ENCODE measurements at regions not wholly inside any gene's neighbourhood (a gene's known extent, or its start where the extent isn't known, plus 50 kb on each side); places are given as distances from the start of the nearest gene placed in this dataset.

DNA sequence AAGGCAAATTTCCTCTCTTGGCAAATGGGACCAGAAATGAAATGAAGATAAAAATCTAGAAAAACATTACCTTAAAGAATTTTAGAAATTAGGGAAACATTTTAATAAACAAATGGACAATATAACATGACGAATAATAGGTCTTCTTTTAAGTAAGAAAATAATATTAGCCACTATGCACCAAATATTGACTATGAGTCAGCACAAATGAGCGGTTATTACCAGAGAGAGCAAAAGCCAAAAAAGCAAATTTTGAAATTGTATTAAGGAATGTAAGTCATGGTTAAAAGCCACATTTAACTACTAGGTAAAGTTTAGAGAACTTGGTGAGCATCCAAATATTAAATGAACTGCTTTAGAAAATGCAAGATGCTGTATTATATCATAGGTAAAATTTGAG is 376.6 kb upstream of the JAG1 start:
- Mint-ChIP-seq H3K4me1 (ENCODE audit: low read depth) (no peaks in the 10 kb centered on the region), H3K27ac (no peak overlapping the region), H3K4me3 (no peak overlapping the region), H3K9me3 (peaks cover 2 to 4% of the 10 kb centered on the region in 2 donors), H3K27me3 (ENCODE audit: low read depth) (no peaks in the 10 kb centered on the region), H3K36me3 (ENCODE audit: insufficient read depth in 2 of 2) (no peaks in the 10 kb centered on the region)
- ATAC-seq (replicated peaks in 1 of 2) (no peak), DNase-seq (no peak)

DNA sequence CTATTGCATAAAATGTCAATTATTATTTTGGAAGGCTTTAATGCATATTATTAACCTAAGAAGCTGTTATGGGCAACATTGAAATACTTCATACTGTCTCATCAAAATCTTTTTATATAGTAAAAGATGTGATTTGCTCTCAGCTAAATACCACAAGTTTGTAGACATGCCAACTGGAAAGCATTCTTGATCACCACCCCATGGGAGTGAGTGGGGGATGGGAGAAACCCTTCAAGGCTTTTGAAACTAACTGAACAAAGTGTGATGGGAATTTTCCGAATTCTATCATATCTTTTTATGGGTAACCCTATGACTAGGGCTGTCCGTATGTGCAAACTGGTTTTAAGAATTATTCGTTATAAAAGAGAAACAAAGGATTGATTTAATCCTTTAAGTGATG is 377.3 kb upstream of the JAG1 start:
- H3K36me3 Mint-ChIP-seq (ENCODE audit: insufficient read depth in 2 of 2): no peaks in the 10 kb centered on the region
- peaks cover 2% of the 10 kb centered on the region in 2 donors for H3K9me3 Mint-ChIP-seq
- DNase-seq: no peak
- H3K27me3 Mint-ChIP-seq (ENCODE audit: low read depth): no peaks in the 10 kb centered on the region
- no peak for ATAC-seq (replicated peaks in 1 of 2)
- no peaks in the 10 kb centered on the region for H3K4me1 Mint-ChIP-seq (ENCODE audit: low read depth)
- H3K27ac Mint-ChIP-seq: no peak overlapping the region
- H3K4me3 Mint-ChIP-seq: no peak overlapping the region

DNA sequence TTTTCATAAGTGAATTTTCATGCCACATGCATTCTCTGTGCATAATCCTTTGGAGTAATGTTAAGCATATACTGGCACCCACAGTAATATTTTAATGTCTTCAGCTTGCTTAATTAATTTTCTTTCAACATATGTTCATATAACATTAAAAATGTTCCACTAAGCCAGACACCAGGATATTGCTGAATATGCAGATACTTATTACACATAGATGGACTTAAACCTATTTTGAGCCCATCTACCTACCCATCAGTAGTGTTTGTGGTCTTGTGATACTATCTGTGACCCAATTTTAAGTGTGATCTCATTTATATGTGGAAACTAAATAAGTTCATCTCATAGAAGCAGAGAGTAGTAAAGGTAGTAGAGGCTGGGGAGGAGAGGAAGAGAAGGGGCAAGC is 379.5 kb upstream of the JAG1 start:
- Mint-ChIP-seq H3K9me3 (peaks cover 2% of the 10 kb centered on the region in 2 donors), H3K4me1 (ENCODE audit: low read depth) (no peaks in the 10 kb centered on the region), H3K4me3 (no peak overlapping the region), H3K27me3 (ENCODE audit: low read depth) (no peaks in the 10 kb centered on the region), H3K36me3 (ENCODE audit: insufficient read depth in 2 of 2) (no peaks in the 10 kb centered on the region), H3K27ac (no peak overlapping the region)
- no peak for ATAC-seq (replicated peaks in 1 of 2)
- DNase-seq: no peak

DNA sequence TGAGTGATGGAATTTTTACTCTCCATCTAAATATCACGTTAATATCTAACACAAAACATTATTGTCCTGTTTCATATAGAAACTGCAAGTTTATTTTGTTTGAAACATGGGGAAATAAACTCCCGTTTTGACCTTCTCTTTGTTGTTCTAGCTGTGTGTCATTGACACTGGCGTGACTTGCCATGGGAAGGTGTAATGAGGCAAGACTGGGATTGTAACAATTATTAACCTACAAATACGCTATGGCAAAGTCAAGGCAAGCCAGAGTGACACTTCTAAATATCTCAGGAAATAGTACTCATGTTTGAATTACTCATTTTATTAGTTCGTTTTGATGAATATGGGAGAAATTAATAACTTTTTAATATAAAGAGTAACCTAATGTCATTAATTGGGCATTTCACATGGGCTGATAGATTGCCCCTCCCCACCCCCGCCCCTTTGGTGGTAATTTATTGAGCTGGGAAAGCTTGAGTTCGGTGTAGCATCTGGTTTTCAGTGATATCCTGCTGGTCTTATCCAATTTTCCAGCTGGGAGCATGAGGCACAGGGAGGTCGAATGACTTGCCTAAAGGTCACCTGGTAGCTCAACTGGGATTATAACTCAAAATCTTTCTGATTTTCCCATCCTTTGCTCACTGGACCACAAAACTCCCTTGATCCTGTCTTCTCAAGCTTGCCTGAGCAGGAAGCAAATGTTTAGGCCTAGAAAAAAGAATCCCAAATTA is 380.6 kb upstream of the JAG1 start:
- ATAC-seq (replicated peaks in 1 of 2): no peak
- peaks cover 0 to 2% of the 10 kb centered on the region in 2 donors for H3K9me3 Mint-ChIP-seq
- H3K36me3 Mint-ChIP-seq (ENCODE audit: insufficient read depth in 2 of 2): no peaks in the 10 kb centered on the region
- no peaks in the 10 kb centered on the region for H3K27me3 Mint-ChIP-seq (ENCODE audit: low read depth)
- H3K4me3 Mint-ChIP-seq: no peak overlapping the region
- no peak overlapping the region for H3K27ac Mint-ChIP-seq
- no peak for DNase-seq
- H3K4me1 Mint-ChIP-seq (ENCODE audit: low read depth): no peaks in the 10 kb centered on the region

DNA sequence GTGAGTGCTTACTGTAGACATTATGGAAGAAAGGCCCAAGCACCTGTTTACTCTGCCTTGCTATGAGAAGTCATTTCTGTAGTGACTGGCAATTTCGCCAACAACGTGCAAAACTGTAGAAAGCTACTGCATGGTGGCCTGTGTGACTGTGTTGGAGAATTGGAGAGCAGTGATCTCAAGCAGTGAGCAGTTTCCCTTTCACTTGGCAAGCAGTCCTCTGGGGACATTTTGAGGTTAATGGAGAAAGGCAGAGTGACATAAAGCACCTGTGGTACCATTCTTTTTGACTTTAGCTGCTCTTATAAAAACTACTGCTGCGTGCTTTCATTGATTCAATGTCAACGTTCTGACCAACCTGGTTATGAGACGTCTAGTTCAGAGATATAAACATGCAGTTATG is 382.6 kb upstream of the JAG1 start:
- H3K4me1 Mint-ChIP-seq (ENCODE audit: low read depth): no peaks in the 10 kb centered on the region
- DNase-seq (no peak), ATAC-seq (replicated peaks in 1 of 2) (no peak)
- no peaks in the 10 kb centered on the region for H3K36me3 Mint-ChIP-seq (ENCODE audit: insufficient read depth in 2 of 2)
- no peak overlapping the region for H3K27ac Mint-ChIP-seq
- H3K27me3 Mint-ChIP-seq (ENCODE audit: low read depth): no peaks in the 10 kb centered on the region
- H3K4me3 Mint-ChIP-seq: no peak overlapping the region
- peaks cover 0 to 2% of the 10 kb centered on the region in 2 donors for H3K9me3 Mint-ChIP-seq

DNA sequence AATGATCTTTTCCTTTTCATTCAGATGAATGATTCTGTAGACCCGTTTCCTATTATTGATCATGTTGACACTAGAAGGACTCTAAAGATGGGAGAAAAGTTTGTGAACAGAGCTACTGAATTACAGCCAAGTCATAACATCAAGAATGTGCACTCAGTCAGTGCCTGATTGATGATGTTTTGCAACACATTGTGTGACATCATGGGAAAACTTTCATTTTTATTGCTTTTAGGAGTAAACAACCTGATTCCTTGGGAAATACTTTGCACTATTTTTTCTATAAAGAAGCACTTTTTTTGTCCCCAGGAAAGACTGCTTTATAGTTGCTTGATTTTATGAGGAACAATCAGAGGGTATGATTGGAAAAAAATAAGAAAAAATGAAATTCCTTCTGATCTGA is 383.8 kb upstream of the JAG1 start:
- Mint-ChIP-seq H3K27ac (no peak overlapping the region), H3K4me3 (no peak overlapping the region), H3K36me3 (ENCODE audit: insufficient read depth in 2 of 2) (no peaks in the 10 kb centered on the region), H3K9me3 (peaks cover 0 to 2% of the 10 kb centered on the region in 2 donors), H3K27me3 (ENCODE audit: low read depth) (no peaks in the 10 kb centered on the region), H3K4me1 (ENCODE audit: low read depth) (no peaks in the 10 kb centered on the region)
- DNase-seq (no peak), ATAC-seq (replicated peaks in 1 of 2) (no peak)

DNA sequence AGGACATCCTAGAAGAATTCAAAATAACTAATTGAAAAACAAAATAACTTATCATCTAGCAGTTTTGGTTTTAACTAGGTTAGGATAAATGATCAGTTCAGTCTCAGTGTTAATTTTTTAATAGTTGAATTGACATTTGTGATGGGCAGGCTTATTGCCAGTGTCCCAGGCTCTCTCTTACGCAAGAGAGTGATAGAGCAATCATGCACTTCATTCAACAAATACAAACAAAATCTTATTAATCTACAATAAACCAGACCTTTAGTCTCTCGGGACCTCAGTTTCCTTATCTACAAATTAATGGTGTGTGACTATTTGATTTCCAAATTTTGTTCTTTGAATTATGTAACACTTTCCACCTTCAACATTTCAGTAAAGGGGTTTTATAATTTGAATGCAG is 385.9 kb upstream of the JAG1 start:
- Mint-ChIP-seq H3K9me3 (no peaks in the 10 kb centered on the region), H3K36me3 (ENCODE audit: insufficient read depth in 2 of 2) (no peaks in the 10 kb centered on the region), H3K27me3 (ENCODE audit: low read depth) (no peaks in the 10 kb centered on the region), H3K4me1 (ENCODE audit: low read depth) (no peaks in the 10 kb centered on the region), H3K4me3 (no peak overlapping the region), H3K27ac (no peak overlapping the region)
- DNase-seq: no peak
- no peak for ATAC-seq (replicated peaks in 1 of 2)

DNA sequence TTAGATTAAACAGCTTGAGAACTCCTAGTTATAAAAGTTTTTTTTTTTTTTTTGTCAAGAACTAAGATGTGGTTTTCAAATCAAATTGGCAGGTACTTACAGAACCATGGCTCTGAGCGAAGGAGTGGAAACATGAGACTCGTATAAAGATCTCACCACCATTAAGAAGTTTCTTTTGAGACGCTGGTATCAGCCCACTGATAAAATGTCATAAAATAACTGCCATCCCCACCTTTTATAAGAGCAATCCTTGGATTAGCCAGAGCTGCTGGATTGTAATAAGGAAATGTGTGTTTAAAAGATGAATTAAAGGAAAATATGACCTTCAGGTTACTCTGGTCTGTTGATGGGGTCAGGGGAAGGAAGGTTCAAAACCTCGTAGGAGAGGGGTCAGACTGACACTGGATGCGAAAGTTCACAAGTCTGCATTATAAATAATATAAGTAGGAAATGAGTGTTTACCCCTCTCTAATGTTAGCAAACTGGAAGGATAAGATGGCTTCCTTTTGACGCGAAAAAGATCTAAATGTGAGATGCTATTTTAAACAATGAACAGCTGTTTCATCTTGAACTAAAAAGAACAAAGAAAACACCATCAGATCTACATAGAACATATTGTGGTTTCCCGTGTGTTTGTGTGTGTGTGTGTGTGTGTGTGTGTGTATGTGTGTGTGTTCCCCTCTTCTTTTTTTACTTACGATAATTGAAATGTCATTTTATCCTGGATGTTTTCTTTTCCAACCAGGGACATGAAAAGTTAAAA is 386.8 kb upstream of the JAG1 start:
- Mint-ChIP-seq H3K9me3 (no peaks in the 10 kb centered on the region), H3K27ac (no peak overlapping the region), H3K4me1 (ENCODE audit: low read depth) (no peaks in the 10 kb centered on the region), H3K27me3 (ENCODE audit: low read depth) (no peaks in the 10 kb centered on the region), H3K36me3 (ENCODE audit: insufficient read depth in 2 of 2) (no peaks in the 10 kb centered on the region), H3K4me3 (no peak overlapping the region)
- DNase-seq (no peak), ATAC-seq (replicated peaks in 1 of 2) (no peak)

DNA sequence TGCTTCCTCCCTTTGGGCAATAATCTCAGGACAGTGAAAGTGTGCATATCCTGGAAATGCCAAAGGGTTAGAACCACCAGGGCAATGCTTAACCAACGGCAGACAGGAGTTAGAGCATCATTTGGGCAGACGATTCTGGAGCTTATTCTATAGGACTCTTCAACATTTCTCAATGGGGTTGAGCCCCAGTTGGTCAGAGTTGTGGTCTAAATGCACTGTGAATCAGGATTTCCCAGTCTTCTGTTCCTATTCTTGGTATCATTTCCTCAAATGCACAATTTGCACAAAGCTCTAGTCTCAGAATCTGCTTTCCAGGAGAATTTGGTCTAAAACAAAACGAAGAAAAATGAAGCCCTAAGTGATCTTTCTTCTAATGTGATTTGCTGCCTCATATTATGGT is 389.6 kb upstream of the JAG1 start:
- Mint-ChIP-seq H3K4me3 (no peak overlapping the region), H3K9me3 (no peaks in the 10 kb centered on the region), H3K36me3 (ENCODE audit: insufficient read depth in 2 of 2) (no peaks in the 10 kb centered on the region), H3K27ac (no peak overlapping the region), H3K27me3 (ENCODE audit: low read depth) (no peaks in the 10 kb centered on the region), H3K4me1 (ENCODE audit: low read depth) (no peaks in the 10 kb centered on the region)
- DNase-seq (no peak), ATAC-seq (replicated peaks in 1 of 2) (no peak)

DNA sequence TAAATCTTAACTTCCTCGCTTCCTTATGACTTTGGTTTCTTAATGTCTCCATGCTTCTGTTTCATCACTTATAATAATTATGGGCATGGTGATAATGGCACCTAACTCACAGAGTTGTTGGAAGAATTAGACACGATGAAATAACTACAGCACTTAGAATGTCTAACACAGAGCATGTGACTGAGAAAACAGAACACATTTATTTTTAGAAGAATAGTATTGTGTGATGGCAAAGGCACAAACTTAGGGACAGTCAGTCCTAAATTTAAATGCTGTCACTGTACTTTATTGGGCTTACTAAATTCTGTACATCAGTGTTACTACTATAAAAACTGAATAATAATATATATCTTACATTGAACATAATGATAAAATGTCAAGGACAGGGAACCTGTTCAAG is 391.1 kb upstream of the JAG1 start:
- H3K4me1 Mint-ChIP-seq (ENCODE audit: low read depth): no peaks in the 10 kb centered on the region
- ATAC-seq (replicated peaks in 1 of 2): no peak
- DNase-seq: no peak
- H3K4me3 Mint-ChIP-seq: no peak overlapping the region
- H3K27me3 Mint-ChIP-seq (ENCODE audit: low read depth): no peaks in the 10 kb centered on the region
- no peak overlapping the region for H3K27ac Mint-ChIP-seq
- H3K9me3 Mint-ChIP-seq: no peaks in the 10 kb centered on the region
- H3K36me3 Mint-ChIP-seq (ENCODE audit: insufficient read depth in 2 of 2): no peaks in the 10 kb centered on the region

DNA sequence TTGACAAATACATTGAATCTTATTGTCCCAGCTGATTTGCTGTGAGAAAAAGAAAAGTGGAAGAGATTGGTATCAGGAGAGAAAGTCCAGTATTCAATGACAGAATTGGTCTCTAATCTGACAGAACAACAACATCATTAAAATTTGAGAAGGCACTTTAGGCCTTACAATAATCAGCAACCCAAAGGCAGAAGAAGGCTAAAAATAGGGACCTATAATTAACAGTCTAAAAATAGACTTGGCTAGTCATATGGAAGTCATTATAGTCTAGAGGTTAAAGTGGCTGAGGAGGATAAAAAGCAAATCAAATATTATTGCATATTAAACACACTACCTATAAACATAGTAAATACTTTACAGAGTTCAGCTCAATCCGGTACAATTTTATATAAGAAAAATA is 393.6 kb upstream of the JAG1 start:
- no peak for DNase-seq
- Mint-ChIP-seq H3K4me3 (no peak overlapping the region), H3K27ac (no peak overlapping the region), H3K36me3 (ENCODE audit: insufficient read depth in 2 of 2) (no peaks in the 10 kb centered on the region), H3K4me1 (ENCODE audit: low read depth) (no peaks in the 10 kb centered on the region), H3K27me3 (ENCODE audit: low read depth) (no peaks in the 10 kb centered on the region), H3K9me3 (peaks cover 2 to 3% of the 10 kb centered on the region in 2 donors)
- ATAC-seq (replicated peaks in 1 of 2): no peak

DNA sequence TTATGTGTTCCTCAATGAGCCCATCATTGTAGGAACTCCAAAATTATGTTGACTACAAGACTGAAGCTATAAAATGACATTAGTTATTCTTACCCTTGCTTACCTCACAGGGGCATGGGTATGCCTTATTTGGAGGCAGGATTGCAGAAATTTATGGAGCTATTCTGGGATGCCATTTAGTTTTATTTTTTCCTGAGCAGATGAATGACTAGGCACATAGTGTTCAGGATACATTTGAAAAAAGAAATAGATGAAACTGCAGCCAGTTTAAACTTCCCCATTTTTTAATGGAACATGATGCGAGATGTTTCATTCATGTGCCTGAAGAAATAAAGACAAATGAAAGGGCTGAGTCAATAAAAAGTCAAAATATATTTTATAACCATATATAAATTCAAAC is 399.2 kb upstream of the JAG1 start:
- no peaks in the 10 kb centered on the region for H3K27me3 Mint-ChIP-seq (ENCODE audit: low read depth)
- peaks cover 5 to 8% of the 10 kb centered on the region in 2 donors for H3K9me3 Mint-ChIP-seq

DNA sequence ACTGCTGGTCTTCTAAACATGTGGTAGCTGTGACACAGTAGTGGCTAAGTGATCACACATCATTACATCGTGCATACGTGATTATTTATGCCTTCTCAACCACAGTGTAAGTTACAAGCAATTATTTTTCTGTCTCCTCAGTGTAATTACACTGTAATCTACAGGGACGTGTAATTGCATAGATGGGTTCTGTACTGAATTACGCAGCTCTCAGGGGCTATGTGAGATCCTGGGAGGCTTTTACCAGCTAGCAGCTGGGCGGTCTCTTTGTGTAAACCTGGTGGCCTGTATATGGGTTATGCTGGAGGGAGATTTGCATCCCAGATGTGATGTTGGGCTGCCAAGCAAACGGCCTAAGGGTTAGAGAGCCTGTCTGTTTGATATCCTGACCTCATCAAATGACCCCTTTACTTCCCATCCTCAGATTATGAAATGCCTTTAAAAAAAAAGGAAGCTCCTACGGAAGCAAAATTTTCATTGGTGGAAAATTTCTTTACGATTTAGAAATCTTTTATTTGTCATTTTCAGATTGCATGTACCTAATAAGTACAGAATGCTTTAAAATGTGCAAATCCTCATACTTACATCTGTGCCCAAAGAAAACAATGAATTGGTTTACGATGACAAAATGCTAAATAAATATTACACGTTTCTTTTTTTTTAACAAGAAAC is 402.8 kb upstream of the JAG1 start:
- Mint-ChIP-seq H3K27ac (no peak overlapping the region), H3K27me3 (ENCODE audit: low read depth) (no peaks in the 10 kb centered on the region), H3K36me3 (ENCODE audit: insufficient read depth in 2 of 2) (no peaks in the 10 kb centered on the region), H3K9me3 (peaks cover 5% of the 10 kb centered on the region in 2 donors), H3K4me1 (ENCODE audit: low read depth) (no peaks in the 10 kb centered on the region), H3K4me3 (no peak overlapping the region)
- DNase-seq (no peak), ATAC-seq (replicated peaks in 1 of 2) (no peak)

More for the DNA sequence above, 399.2 kb upstream of the JAG1 start:
- Mint-ChIP-seq H3K27ac (no peak overlapping the region), H3K4me3 (no peak overlapping the region), H3K36me3 (ENCODE audit: insufficient read depth in 2 of 2) (no peaks in the 10 kb centered on the region), H3K4me1 (ENCODE audit: low read depth) (no peaks in the 10 kb centered on the region)
- DNase-seq (no peak), ATAC-seq (replicated peaks in 1 of 2) (no peak)

All from activated T-cell treated with anti-CD3 and anti-CD28 coated beads, Interleukin-2, amount 50 U/mL, for 72 hours (primary cell).